NCI-H2081 (cell line): ENCODE measurements at regions not wholly inside any gene's neighbourhood (a gene's known extent, or its start where the extent isn't known, plus 50 kb on each side); places are given as distances from the start of the nearest gene placed in this dataset.
A peak's percentile ranks its signal among the peaks of the same experiment; 100 is the strongest.
"Not testable (repeated sequence)": the region's sequence is repeated elsewhere in the genome, so short reads cannot be mapped to it uniquely, and the experiment has no call there.

Source experiments
- DNase-seq, 2 experiments: peaks; one replicate each; lab custom pipeline; 2025; lab: John Stamatoyannopoulos, UW

DNA sequence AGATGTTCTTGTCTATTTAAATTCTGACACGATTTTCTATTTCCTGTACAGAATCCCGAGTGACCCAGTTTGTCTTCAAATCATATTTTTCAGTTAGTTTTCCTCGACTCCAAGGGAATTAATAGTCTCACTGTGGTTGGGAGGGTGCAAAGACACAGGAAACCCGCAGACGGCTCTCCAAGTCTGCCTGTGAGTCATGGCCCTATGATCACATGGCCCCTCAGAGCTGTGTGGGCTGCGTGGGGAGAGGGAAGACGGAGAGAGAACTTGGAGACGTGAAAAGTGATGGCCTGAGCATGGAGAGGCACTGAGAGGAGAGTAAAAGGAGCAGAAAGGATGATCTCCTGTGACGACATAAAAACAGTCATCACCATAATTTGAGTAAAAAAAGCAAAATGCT lies 989.9 kb downstream of the DCDC2C start:
- DNase-seq: no peak

DNA sequence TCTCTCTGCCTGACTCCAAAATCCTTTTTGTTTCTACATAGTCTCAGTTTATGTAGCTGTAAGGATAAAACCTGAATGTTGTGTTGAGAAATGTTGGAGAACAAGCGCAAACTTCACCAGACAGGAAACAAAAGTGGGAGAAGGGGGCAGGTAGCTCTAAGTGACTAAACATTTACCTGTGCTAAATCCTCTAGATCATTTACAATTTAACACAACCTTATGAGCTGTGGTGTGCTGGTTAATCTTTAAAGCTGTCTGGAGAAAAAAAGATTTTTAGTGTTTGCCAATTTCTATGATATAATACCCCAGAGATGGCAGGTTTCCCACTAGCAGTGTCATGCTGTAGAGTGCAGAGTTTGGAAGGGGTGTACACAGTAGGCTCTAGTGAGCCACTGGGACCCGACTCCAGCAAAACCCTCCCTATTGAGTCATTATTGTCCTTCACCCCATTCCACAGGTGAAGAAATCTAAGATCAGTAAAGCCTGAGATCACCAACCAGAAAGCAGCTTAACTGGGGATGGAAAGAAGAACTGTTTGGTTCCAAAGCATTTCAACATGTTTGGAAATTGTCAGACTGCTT lies 992.0 kb downstream of the DCDC2C start:
- DNase-seq: no peak

DNA sequence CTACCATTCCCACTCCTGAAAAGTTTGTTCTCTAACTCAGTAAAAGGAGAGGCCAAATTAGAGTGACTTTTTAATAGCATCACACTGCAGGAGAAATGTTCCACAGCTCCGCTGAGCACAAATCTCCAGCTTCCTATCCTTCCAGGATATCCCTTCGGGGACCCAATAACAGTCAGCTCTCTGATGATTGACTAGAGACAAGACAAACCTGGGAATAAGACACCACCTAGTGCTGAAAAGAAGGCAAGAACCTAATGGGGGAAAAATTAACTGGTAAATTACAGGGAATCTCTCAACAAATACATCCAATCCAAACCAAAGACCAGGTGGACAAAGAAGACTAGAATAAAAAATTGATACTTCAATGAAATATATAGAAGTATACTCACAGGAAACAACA lies 977.1 kb upstream of the SOX11 start:
- DNase-seq: peak; percentile 1 to 66

DNA sequence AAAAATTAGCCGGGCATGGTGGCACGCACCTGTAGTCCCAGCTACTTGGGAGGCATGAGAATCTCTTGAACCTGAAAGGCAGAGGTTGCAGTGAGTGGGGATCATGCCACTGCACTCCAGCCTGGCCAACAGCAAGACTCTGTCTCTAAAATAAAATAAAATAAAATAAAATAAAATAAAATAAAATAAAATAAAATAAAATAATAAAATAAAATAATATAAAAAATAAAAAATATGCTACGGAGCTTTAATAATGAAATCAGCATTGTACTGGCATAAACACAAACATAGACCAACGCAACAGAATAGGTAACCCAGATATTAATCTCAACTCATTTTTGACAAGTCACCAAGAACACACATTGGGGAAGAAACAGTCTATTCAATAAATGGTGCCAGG lies 973.4 kb upstream of the SOX11 start:
- no peak for DNase-seq

DNA sequence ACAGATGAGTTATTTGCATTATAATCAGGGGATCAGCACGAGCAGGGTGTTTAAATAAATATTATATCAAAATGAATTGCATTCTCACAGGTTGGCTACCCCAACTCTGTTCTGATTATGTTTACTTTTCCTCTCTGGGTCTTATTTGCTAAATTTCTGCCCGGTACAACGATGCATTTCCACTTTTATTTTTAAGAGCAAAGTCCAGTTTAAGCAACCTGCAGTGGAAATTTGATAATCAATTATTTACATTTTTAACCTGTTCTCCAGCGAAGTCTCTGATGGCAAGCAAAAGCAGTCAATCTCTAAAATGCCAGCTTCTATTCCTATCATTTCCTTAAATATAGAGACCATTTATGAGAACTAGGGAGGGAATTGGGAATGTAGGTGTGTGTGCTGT lies 966.6 kb upstream of the SOX11 start:
- DNase-seq: no peak

DNA sequence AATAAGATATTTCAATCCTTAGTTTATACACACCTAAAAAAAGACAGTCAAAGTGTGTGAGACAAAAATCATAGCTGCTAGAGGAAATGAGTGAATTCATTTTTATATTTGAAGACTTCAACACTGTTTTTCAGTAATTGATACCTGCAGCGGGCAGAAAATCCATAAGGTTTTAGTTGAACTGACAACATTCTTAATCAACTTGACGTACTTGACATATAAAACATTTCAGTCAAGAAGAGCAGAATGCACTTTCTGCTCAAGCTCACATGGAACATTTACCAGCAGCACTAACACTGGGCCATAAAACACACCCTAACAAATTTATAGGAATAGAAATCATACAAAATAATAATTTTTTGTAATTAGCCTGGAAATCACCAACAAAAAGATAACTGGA lies 959.6 kb upstream of the SOX11 start:
- DNase-seq: no peak

DNA sequence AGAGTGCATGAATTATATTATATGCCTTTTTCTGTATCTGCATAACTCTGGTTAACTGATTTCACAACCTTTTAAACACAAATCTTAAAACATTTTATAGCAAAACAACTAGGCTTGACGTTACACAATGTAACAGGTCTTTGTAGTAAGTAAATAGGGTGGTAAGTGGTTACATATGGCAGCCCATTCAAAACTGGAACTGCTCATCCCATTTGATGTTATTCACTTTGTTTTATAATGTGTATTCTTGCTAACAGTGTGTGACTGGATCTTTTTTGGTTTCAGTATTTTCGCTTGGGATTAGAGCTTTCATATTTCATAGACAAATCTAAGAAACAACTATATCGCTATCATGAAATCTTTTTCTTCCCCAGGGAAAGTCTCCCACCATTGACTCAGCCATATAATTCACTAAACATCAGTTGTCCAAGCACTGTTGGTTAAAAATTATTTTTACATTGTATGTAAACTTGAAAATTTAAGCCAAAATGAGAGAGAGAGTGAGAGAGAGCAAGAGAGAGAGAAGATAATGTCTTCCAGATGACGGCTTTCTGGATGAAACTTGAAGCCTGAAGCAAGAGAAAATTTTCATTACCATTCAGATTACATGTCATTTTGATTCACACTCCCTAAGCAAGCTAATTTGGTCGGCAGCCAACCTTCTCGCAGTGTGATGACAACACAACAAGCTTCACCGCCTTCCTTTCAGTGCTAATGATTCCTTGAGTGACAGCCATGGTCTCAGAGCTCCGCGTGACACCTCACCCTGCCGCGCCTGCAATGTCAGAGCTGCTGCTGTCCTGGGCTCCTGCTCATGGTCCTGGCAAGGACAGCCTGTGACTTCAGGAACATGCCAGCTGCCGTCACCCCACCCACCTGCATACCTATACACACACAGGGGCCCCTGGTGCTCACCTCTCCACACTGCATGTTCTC lies 946.9 kb upstream of the SOX11 start:
- peak; percentile 81 to 89 for DNase-seq

DNA sequence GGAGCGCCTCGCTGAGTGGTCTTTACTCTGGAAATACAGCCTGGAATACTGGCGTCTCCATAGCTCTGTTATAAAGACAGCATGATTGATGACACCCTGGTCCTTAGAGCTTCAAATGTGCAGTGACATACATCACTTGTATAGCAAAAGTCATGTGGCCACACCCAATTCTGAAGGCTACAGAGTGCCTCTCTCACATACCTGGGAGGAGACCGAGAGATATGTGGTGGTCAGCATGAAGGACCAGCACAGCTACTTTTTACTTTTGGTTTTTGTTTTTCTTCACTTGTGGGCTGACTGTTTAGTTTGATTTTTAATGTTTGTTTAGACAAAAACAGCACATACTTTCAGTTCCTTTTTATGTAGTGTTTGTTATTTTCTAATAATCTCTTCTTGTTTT lies 938.5 kb upstream of the SOX11 start:
- no peak for DNase-seq

DNA sequence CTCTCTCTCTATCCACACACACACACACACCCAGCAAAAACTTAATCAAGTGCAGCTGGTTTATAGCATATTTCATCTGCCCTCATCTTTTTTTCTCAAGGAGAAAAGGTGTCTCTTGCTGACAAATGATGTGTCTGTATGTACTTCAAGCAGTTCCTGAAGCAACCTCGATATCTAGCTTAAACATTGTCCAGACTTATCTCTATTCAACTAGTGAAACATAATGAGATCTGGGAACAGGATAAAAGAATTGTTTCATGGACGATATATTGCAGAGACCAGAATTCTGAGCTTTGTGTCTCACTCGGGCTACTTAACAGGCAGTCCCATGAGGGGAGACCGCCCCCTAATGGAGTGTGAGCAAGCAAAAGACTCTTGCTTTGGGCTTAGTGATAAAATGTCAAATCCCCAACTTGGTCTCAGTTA lies 929.2 kb upstream of the SOX11 start:
- peak; percentile 76 to 83 for DNase-seq

DNA sequence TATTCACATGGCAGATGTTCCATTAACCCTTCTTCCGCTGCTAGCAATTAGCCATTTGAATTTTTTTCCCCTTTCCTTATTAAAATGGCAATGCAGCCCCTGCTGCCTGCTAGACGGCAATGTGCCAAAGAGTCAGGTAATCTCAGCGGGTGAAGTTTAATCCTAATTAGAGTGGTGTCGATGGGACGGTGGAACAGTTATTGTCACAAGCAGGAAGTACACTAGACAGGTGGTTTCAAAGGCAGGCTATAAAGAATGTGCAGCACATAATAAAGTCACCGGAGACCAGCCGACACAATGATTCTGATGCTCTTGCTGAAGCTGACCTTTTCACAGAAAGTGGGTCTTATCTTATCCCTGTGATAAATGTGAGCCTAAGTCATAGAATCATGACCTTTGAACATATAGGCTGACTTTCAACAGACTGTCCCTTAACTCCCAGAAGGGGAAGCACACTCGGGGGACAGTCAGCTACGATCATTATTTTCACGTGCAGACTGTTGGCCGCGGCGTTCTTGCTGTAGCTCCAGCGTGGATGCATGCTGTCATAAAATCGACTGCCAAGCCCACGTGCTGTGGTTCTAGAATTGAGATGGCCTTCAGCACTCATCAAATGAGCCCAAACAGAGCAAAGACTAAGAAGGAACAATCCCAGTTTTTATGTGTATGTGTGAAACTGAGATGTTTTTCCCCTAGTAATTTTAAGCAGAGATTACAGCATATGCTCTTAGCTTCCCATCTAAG lies 926.2 kb upstream of the SOX11 start:
- peak; percentile 27 to 81 for DNase-seq

DNA sequence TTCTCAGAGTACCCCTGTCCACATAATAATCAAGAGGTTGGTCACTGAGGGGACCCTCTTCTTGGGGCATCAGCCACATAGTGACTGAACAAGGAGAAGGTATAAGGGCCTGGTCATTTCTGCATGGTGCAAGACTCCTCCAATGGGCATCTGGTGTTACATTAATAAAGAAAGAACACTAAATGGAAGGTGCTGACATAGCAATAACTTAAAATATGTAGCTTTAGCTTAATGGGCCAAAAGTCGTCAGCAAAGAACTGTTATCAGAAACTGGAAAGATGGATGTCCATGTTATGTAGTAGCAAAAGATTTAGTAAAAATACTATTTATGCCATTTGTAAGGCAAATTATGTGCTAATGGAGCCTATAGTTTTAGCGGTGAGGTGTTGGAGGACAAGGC lies 916.5 kb upstream of the SOX11 start:
- no peak for DNase-seq

DNA sequence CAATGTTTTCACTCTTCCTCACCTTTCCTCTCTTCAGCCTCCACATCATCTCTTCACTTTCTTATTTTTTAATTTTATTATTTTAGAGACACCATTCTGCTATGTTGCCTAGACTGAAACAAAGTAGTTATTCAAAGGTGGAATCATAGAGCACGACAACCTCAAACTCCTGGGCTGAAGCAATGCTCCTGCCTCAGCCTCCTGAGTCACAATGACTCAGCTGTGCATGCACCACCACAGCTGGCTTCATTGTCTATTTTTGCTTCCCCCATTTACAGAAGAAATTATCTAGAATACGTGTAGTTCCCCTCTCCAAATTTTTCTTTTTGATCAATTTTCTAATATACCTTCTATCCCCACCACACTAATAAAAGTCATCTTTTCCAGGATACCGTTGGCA lies 911.5 kb upstream of the SOX11 start:
- DNase-seq: no peak

DNA sequence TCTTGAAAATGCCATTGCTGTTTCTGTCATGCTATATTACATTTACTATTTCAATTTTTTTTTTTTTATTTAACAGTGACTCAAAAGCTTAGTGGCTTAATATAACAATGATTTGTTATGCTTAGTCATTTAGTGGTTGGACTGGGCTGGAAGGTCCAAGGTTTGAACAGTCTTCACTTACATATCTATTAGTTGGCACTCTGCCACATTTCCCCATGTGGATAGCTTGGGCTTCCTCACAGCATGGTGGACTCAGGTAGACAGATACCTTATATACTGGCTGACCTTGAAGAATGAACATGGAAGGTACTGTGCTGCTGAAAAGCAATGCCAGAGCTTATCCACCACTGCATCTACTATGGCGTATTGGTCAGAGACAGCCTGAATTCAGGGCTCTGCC lies 909.5 kb upstream of the SOX11 start:
- no peak for DNase-seq

DNA sequence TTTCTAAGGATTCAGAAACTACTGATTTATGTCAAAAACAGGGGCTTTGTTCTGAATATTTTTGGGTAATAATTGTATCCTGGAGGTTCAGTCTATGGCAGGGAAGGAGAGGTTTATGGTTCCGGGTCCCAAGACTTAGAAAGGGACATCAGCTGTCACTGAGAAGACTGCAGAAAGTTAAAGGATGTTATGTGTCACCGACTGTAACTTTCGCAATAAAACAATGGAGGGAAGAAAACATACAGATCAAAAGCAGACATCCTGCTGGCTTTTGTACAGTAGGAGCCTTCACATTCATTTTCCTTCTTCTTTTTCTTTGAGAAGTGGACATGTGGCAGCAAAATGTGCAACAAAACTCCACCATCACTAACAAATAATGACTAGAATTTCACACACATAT lies 900.7 kb upstream of the SOX11 start:
- DNase-seq: no peak

DNA sequence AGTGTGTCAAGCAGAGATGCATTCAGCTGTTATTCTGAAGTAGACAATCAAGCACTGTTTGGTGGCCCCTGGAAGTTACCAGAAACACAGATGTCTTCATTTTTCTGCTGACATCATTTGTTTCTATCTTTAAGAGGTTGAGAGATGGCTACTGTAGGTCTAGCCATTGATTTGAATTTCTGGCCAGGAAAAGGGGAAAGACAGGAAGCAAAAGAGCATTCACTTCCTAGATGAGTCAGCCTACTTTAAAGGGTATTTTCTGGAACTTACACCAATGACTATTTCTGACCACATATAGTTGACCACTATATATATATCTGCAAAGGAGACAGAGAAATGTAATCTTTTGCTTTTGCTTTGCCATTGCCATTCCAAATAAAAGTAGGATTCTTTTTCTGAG lies 900.1 kb upstream of the SOX11 start:
- DNase-seq: no peak

DNA sequence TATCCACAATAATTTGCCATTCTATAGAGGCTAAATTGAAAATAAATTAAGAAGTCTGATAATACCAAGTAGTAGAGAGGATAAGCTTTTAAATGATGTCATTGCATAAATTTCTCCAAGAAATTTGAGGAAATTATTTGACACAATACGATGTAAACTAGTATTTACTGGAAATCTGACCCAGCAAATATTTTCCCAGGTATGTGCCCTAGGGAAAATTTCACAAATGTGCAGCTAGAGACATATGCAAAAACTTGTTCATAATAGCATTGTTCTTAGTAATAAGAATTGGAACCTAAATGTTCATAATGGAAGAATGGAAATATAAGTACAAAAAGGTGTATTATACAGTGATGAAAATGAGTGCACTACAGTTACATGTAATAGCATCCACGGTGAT lies 888.8 kb upstream of the SOX11 start:
- no peak for DNase-seq

DNA sequence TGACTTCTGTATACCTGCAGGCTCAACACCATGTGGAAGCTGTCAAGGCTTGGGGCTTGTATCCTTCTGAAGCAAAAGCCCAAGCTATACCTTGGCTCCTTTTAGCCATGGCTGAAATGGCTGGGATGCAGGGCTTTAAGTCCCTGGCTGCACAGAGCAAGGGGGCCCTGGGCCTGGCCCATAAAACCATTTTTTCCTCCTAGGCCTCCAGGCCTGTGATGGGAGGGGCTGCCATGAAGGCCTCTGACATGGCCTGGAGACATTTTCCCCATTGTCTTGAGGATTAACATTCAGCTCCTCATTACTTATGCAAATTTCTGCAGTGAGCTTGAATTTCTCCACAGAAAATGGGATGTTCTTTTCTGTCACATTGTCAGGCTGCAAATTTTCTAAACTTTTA lies 878.0 kb upstream of the SOX11 start:
- DNase-seq: not testable (repeated sequence)

DNA sequence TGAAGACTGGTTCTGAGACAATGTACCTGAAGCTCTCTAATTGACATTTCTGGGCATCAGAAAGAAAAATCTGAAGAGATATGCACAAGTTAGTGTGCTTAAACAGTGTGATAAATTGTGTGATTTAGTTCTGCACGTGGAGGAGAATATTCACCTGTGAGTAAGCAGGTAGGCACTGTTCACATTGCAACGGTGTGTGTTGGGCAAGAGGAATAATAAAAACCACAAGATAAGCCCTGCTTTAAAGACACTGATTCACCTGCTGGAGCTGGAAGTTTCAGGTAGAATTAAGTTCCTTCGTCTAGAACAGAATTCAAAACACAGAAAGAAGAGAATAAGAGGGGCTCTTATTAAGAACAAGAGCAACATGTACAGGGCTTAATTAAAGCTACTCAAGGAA lies 864.3 kb upstream of the SOX11 start:
- no peak for DNase-seq

DNA sequence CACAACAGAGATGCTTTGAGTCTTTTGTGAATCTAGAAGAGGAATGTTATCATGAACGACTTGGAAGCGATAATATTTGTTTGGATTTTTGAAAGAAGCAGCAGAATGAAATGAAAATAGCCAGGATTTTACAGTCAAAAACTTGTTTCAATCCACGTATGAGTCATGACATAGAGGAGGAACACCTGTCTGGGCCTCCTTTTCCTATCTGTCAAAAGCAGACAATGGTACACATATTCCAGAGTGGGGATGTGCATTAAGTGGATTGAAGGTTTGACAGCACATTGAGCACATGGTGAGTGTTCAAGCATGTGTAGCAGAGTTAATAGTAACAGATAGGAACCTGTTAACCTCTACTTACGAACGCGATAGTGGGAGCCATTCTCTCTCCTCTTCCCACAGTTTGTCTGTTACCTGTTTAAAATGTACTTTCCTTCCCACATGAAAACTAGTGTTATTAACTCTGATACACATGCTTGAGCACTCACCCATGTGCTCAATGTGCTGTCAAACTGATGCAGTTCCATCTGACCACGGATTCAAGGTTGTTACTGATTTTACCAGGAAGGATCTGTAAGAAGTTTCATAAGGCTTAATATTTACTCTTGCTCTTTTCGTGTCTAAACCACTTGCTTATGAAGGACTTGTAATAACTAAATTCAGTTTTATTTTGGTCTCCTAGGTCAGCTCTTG lies 863.4 kb upstream of the SOX11 start:
- no peak for DNase-seq

DNA sequence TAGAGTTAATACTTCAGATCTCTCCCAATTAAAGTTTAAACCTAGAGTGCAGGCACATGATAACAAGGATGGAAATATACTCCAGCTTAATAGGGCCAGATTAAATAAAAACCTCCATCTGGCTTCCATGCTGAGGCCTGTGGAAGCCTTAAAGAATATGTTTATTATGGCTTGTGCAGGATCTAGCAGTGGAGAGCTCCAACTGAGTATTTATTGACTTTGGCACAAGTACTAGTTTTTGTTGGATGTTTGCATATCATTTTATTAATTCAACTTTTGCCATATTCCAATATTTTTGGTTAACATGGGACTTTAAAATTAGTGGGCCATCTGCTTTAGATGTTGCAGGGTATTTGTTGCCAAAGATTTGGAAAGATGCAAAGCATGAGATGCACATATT lies 860.4 kb upstream of the SOX11 start:
- DNase-seq: no peak

DNA sequence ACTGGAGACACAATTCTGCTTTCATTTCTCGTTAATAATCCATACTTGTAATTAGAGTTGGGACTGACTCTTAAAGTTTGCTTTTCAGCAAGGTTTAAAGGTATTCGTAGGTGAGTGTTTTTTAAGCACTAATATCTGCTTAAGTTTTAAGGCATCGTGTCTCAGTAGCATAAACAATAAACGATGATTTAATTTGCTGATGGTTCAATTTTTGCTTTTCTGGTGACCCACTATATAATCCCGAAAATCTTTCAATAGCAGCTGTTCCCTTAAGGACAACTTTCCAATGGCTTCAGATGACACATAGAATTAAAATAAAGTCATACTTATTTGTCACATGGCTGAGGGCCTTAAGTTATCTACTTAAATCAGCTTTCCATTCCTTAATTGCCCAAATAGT lies 859.5 kb upstream of the SOX11 start:
- DNase-seq: no peak

DNA sequence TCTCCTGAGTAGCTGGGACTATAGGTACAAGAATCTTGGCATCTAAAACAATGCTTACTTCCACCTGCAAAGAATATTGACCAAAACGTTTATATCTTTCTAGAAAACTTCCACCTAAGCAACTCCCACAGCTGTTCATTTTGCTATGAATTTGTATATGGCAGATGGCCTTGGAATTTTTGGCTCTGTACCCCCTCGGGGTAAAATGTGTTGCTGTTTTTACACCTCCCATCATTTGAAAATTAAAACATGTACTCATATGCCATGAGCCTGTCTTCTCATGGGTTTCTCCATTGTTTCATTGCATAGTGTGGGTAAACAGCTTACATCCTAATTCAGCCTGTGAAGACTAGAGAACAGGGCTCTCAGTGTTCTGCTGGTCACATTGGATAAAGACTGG lies 853.6 kb upstream of the SOX11 start:
- no peak for DNase-seq
